ENCODE measurements at regions not wholly inside any gene's neighbourhood (a gene's known extent, or its start where the extent isn't known, plus 50 kb on each side); places are given as distances from the start of the nearest gene placed in this dataset.

GRCh38 chr2:5372141-5372540 lies 320.0 kb upstream of the SOX11 start (continued):
- TF ChIP-seq KDM1A (IDR thresholded peaks at IDR 0.05; ENCODE audit: borderline replicate concordance), result no peak
- TF ChIP-seq E2F8 (IDR thresholded peaks at IDR 0.05; ENCODE audit: low read depth, partially characterized antibody), result no peak
- TF ChIP-seq, protein P1, sequence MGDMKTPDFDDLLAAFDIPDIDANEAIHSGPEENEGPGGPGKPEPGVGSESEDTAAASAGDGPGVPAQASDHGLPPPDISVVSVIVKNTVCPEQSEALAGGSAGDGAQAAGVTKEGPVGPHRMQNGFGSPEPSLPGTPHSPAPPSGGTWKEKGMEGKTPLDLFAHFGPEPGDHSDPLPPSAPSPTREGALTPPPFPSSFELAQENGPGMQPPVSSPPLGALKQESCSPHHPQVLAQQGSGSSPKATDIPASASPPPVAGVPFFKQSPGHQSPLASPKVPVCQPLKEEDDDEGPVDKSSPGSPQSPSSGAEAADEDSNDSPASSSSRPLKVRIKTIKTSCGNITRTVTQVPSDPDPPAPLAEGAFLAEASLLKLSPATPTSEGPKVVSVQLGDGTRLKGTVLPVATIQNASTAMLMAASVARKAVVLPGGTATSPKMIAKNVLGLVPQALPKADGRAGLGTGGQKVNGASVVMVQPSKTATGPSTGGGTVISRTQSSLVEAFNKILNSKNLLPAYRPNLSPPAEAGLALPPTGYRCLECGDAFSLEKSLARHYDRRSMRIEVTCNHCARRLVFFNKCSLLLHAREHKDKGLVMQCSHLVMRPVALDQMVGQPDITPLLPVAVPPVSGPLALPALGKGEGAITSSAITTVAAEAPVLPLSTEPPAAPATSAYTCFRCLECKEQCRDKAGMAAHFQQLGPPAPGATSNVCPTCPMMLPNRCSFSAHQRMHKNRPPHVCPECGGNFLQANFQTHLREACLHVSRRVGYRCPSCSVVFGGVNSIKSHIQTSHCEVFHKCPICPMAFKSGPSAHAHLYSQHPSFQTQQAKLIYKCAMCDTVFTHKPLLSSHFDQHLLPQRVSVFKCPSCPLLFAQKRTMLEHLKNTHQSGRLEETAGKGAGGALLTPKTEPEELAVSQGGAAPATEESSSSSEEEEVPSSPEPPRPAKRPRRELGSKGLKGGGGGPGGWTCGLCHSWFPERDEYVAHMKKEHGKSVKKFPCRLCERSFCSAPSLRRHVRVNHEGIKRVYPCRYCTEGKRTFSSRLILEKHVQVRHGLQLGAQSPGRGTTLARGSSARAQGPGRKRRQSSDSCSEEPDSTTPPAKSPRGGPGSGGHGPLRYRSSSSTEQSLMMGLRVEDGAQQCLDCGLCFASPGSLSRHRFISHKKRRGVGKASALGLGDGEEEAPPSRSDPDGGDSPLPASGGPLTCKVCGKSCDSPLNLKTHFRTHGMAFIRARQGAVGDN (IDR thresholded peaks at IDR 0.05), result no peak

DNA sequence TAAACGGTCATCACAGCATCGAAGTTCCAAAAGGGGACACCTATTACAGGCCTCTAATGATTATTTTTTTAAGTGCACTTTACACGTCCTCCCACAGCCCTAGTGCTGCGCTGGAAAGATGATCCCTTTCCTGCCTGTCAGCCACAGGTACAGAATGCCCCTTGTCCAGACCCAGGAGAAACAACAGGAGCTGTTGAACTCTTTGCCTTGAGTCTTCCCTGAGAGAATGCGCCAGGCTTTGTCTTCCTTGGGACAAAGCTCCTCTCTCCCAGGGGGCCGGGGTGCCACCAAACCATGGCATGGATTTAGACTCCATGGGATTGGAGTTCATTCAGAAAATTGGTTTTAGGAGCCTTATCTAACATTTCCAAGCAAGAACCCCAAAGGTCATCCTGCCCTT lies 319.0 kb upstream of the SOX11 start:
- Histone ChIP-seq H3K4me3 (no peak overlapping the region), H3K27ac (ENCODE audit: control insufficient read depth, insufficient read depth) (no peak overlapping the region), H3K9me3 (replicated peaks; ENCODE audit: control insufficient read depth, insufficient read depth, low read length) (no peaks in the 10 kb centered on the region), H3K9ac (ENCODE audit: control insufficient read depth, insufficient read depth, low read length) (no peak overlapping the region), H3K36me3 (ENCODE audit: control insufficient read depth in 2 of 2, insufficient read depth in 2 of 2, low read length in 1 of 2) (no peaks in the 10 kb centered on the region), H2AFZ (ENCODE audit: control insufficient read depth, low read depth, low read length) (no peak overlapping the region), H3K4me1 (ENCODE audit: control insufficient read depth, insufficient read depth, low read length) (no peaks in the 10 kb centered on the region), H4K20me1 (ENCODE audit: control insufficient read depth, insufficient read depth) (no peaks in the 10 kb centered on the region), H3K4me2 (ENCODE audit: control insufficient read depth, insufficient read depth) (no peak overlapping the region), H3K27me3 (replicated peaks in 1 of 2; ENCODE audit: control insufficient read depth in 2 of 2, insufficient read depth in 2 of 2, low read length in 1 of 2) (no peaks in the 10 kb centered on the region), H3K79me2 (ENCODE audit: control insufficient read depth, insufficient read depth, low read length) (no peaks in the 10 kb centered on the region)
- TF ChIP-seq JUNB (IDR thresholded peaks at IDR 0.05), result no peak
- TF ChIP-seq CREM (IDR thresholded peaks at IDR 0.05; ENCODE audit: low read depth), result no peak
- no peak for TF ChIP-seq RB1 (IDR thresholded peaks at IDR 0.05; ENCODE audit: borderline replicate concordance)
- TF ChIP-seq, protein P2, sequence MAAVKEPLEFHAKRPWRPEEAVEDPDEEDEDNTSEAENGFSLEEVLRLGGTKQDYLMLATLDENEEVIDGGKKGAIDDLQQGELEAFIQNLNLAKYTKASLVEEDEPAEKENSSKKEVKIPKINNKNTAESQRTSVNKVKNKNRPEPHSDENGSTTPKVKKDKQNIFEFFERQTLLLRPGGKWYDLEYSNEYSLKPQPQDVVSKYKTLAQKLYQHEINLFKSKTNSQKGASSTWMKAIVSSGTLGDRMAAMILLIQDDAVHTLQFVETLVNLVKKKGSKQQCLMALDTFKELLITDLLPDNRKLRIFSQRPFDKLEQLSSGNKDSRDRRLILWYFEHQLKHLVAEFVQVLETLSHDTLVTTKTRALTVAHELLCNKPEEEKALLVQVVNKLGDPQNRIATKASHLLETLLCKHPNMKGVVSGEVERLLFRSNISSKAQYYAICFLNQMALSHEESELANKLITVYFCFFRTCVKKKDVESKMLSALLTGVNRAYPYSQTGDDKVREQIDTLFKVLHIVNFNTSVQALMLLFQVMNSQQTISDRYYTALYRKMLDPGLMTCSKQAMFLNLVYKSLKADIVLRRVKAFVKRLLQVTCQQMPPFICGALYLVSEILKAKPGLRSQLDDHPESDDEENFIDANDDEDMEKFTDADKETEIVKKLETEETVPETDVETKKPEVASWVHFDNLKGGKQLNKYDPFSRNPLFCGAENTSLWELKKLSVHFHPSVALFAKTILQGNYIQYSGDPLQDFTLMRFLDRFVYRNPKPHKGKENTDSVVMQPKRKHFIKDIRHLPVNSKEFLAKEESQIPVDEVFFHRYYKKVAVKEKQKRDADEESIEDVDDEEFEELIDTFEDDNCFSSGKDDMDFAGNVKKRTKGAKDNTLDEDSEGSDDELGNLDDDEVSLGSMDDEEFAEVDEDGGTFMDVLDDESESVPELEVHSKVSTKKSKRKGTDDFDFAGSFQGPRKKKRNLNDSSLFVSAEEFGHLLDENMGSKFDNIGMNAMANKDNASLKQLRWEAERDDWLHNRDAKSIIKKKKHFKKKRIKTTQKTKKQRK (IDR thresholded peaks at IDR 0.05; ENCODE audit: low read depth, low read length), result no peak
- TF ChIP-seq, protein P3, sequence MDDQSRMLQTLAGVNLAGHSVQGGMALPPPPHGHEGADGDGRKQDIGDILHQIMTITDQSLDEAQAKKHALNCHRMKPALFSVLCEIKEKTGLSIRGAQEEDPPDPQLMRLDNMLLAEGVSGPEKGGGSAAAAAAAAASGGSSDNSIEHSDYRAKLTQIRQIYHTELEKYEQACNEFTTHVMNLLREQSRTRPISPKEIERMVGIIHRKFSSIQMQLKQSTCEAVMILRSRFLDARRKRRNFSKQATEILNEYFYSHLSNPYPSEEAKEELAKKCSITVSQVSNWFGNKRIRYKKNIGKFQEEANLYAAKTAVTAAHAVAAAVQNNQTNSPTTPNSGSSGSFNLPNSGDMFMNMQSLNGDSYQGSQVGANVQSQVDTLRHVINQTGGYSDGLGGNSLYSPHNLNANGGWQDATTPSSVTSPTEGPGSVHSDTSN (IDR thresholded peaks at IDR 0.05; ENCODE audit: insufficient replicate concordance, low read depth, low read length), result no peak
- no peak for TF ChIP-seq BCL11A (IDR thresholded peaks at IDR 0.05; ENCODE audit: low read depth, low read length)
- no peak for TF ChIP-seq NFYB (IDR thresholded peaks at IDR 0.05; ENCODE audit: insufficient read depth, low read depth, low read length)
- in situ Hi-C loops (cut with MboI), result loop anchor here (25.0 kb wide), 1 partner anchor 1411 kb away; no protein-coding TSS in a partner anchor
- no peak for FAIRE-seq
- ChIA-PET SMC1A (ENCODE audit: uncharacterized antibody, unreplicated experiment) (no interaction called here), CTCF (no interaction called here), RAD21 (ENCODE audit: unreplicated experiment) (no interaction called here), POLR2A (no interaction called here)
- WGBS (ENCODE audit: insufficient coverage, insufficient replicate concordance, low lambda C conversion rate, missing lambda C conversion rate), result 14% methylated on average over 6 of the region's 6 CpGs
- intact Hi-C loops (cut with micrococcal nuclease; ENCODE audit: unreplicated experiment), result no loop called here
- no peak for DNase-seq (ENCODE audit: low read depth, low spot score)
- BruUV-seq (replicated peaks), result no TSS peak
- ATAC-seq, result no peak

Data from GM12878 (cell line).